ENCODE measurements at regions not wholly inside any gene's neighbourhood (a gene's known extent, or its start where the extent isn't known, plus 50 kb on each side); places are given as distances from the start of the nearest gene placed in this dataset.

DNA sequence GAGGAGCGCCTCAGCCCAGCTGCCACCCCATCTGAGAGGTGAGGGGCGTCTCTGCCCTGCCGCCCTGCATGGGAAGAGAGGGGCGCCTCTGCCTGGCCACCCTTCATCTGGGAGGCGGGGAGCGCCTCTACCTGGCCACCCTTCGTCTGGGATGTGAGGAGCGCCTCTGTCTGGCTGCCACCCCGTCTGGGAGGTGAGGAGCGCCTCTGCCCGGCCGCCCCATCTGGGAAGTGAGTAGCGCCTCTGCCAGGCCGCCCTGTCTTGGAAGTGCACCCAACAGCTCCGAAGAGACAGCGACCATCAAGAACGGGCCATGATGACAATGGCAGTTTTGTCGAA lies 114.4 kb upstream of the CES5A start:
- TF ChIP-seq, protein P1, sequence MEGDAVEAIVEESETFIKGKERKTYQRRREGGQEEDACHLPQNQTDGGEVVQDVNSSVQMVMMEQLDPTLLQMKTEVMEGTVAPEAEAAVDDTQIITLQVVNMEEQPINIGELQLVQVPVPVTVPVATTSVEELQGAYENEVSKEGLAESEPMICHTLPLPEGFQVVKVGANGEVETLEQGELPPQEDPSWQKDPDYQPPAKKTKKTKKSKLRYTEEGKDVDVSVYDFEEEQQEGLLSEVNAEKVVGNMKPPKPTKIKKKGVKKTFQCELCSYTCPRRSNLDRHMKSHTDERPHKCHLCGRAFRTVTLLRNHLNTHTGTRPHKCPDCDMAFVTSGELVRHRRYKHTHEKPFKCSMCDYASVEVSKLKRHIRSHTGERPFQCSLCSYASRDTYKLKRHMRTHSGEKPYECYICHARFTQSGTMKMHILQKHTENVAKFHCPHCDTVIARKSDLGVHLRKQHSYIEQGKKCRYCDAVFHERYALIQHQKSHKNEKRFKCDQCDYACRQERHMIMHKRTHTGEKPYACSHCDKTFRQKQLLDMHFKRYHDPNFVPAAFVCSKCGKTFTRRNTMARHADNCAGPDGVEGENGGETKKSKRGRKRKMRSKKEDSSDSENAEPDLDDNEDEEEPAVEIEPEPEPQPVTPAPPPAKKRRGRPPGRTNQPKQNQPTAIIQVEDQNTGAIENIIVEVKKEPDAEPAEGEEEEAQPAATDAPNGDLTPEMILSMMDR (IDR thresholded peaks at IDR 0.05; ENCODE audit: insufficient read depth, low read length, poor library complexity, severe bottlenecking), result no peak
- no peak for TF ChIP-seq EZH2phosphoT487 (conservative IDR thresholded peaks at IDR 0.05; ENCODE audit: low read length)

Data from SU-DHL-6 (cell line).